ENCODE measurements at regions not wholly inside any gene's neighbourhood (a gene's known extent, or its start where the extent isn't known, plus 50 kb on each side); places are given as distances from the start of the nearest gene placed in this dataset.
"Not testable (repeated sequence)": the region's sequence is repeated elsewhere in the genome, so short reads cannot be mapped to it uniquely, and the experiment has no call there.

DNA sequence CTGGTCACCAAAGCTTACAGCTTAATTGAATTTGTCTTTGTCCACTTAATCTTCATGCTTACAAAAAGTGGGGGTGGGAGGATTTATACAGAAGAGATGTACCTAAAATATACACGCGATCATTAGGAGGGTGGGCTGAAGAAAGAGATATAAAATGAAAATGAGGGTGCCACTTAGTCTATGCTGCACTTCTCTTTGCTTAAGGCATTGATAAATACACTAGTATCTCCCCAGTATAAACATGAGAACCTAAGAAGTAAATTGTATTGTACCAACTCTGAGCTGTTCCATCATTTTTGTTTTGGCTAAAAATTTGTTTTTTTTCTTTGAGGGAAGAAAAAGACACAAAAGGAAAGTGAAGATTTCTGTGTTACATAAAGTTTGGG, 170.8 kb upstream of the ZNF217 start:
- no peak for DNase-seq

- DNase-seq: peak; percentile 47
These were observed 170.2 kb upstream of the ZNF217 start for GRCh38 chr20:53763707-53764414.

DNA sequence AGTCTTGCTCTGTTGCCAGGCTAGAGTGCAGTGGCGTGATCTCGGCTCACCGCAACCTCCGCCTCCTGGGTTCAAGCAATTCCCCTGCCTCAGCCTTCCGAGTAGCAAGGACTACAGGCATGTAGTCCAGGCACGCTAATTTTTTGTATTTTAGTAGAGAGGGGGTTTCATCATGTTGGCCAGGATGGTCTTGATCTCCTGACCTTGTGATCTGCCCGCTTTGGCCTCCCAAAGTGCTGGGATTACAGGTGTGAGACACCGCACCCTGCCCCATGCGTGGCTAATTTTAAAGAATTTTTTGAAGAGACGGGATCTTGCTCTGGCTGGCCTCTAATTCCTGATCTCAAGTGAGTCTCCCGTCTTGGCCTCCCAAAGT, 168.8 kb upstream of the ZNF217 start:
- not testable (repeated sequence) for DNase-seq

DNA sequence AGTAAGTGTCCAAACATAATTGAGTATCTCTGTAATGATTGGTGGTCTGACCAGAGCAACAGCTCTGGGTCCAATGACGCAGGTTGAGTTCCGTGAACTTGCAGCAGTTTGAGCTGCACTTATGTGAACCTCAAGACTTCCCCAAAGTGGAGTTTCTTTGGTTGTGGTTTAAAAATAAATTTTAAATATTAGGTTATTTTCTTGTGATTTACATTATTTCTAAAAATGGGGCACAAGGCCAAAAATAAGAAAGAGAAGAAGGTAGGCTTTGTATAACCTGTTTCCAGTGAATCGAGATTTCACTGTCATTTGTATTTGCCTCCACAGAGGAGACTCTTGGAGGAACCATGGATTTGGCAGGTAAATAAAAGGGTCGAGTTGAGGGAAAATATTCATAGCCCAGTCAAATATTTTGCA, 166.4 kb upstream of the ZNF217 start:
- DNase-seq: no peak

- peak; percentile 77 for DNase-seq
These were observed 163.9 kb upstream of the ZNF217 start for GRCh38 chr20:53757472-53757913.

GRCh38 chr20:53755733-53756531, 162.3 kb upstream of the ZNF217 start:
- DNase-seq: no peak

DNA sequence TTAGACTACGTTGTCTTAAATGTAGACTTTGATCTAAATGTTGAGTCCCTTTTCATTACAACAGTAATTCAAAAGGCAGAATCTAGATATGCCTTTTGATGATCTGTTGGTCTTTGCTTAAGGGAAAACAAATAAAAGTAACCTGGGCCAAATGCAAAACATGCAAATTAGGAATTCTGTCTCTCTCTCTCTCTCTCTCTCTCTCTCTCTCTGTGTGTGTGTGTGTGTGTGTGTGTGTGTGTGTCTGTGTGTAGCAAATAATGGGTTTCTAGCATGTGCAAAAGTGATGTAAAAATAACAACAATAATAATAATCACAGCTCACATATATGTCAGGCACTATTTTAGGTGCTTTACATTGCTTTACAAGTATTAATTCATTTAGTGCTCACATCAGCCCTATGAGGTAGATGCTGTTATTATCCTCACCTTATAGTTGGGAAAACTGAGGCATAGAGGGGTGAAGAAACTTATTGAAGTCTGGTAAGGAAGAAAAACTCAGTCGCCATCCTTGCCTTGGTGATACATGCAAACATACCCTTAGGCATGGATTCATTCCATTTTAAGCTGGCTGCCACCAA, 160.3 kb upstream of the ZNF217 start:
- no peak for DNase-seq

GRCh38 chr20:53752971-53753879, 159.6 kb upstream of the ZNF217 start:
- DNase-seq: no peak

GRCh38 chr20:53752583-53752970, 158.9 kb upstream of the ZNF217 start:
- DNase-seq: no peak

DNA sequence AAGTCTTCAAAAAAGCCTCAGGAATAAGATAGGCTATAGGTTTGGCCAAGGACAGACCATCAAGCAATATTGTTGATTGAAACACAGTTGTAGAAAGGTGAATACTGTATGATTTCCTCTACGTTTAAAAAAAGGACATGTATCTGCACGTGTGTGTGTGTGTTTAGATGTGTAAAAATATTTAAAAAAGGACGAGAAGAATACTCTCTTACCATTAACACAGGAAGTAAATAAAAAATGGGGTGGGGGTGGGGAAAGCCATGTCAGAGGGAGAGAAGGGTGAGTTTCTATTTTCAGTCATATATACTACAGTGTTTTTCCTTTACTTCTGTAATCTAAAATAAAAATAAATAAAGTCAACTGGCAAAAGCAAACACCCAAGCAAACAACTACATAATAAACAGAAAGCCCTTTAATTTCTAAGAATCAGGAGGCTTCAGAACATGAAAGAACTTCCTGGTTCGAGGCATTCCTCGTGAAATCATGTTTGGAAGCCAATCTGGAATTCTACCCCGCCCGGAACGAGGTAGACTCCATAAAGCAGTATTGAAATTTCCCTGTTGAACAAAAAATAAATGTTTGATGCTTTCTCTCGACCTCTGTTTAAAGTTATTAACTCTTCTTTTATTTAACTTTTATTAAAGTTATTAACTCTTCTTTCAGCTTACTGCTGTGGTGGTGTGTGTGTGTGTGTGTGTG, 158.1 kb upstream of the ZNF217 start:
- DNase-seq: no peak

DNA sequence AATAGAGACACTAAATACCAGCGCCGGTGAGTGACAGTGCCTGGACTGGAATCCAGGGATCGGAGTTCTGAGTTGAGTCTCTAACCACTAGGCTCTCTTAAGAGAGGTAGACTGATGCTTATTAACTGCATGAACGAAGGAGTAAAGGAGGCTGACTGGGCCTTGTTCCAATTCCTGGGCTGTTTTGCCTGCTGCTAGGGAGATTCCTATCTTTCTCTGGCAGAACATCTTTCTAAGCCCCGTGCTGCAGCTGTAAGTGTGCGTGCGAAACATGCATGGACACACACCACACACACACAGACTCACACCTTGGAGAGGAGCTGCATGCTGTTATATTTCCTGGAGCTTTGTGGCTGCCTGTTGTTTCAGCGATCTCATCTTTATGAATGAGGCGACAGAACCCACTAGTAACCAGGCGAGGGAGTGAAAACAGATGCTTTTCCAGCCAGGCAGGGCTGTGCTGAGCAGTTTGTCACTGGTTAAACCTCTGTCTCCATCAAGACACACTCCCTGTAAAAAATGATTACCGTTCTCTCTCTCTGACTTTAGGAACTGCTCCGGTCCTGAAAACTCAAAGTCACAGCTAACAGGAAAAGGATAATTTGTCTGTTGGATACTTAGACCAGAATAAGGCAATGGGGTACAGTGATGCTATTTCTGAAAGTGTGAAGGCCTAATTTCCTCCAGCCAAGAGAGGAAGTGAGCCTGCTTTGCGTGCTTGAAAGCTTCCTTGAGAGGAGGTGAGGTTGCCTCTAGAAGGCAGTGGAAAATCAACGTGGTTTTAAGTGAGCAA, 157.4 kb upstream of the ZNF217 start:
- DNase-seq: no peak

DNA sequence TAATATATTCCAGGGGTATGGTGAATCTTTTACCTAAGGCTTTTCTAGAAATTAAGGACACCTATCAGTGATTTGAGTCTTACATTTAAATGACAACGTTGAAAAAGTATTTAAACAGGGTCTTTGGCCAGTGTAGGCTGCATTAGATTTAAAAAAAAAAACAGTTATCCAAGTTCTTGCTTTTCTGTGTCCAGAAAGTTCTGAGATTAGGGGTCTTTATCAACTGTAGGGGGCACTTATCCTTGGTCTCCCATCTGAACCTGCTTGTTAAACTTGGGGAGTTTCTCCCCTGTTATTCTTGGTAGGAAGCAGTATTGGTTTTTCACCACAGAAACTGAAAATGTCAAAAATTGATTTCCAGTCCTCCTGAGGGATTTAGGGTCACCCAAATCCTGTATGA, 155.9 kb upstream of the ZNF217 start:
- DNase-seq: no peak

DNA sequence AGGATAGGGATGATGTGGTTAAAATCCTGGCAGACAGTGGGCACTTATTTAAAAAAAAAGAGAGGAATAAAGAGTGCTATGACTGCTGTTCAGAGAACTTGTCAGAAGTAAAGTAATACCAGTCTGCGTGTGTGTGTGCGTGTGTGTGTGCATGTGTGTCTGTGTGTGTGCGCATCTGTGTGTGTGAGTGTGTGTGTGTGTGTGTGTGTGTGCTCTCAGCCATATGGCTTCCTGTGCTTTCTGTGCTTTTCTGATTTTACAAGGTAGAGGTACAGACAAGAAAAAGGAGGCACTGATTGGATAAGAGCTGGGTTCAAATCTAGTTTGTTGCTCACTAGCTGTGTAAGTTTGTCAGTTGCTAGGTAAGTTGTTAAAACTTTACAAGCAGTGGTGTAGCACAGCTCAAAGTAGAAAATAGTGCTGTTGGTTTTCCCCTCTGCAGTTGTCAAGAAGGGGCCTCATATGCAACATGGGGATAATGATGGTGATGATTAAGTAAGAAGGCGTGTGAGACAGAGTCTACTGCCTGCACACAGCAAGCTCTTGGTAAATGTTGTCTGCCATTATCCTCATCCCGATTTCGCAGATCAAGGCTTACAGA, 155.3 kb upstream of the ZNF217 start:
- DNase-seq: no peak

- no peak for DNase-seq
These were observed 154.5 kb upstream of the ZNF217 start for GRCh38 chr20:53748176-53748575.

DNA sequence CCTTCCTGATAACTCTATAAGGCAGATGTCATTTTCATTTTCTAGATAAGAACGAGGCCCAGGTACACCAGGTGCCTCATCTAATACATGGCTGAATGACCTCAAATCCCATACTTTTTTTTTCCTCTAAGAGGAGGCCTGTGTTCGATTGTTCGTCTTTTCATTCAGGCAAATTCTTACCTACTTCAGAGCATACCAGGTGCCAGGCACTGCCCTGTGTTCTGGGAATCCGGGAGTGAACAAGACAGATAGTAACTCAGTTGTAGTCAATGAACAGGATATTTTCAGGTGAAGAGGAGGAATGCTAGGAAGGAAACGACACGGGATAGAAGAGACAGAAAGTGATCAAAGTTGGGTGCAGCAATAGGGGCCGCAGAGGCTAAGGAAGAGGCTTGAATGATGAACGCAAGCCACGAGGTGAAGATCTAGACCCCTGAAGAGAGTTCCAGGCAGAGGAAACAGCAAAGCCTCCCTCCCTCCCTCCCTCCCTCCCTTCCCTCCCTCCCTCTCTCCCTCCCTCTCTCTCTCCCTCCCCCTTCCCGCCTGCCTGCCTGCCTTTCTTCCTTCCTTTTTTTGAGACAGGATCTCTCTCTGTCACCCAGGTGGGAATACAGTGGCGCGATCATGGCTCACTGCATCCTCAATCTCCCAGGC, 150.1 kb upstream of the ZNF217 start:
- no peak for DNase-seq

GRCh38 chr20:53742685-53743081, 149.0 kb upstream of the ZNF217 start:
- no peak for DNase-seq

- no peak for DNase-seq
These were observed 148.0 kb upstream of the ZNF217 start for GRCh38 chr20:53741726-53742028.

GRCh38 chr20:53739799-53740785, 146.5 kb upstream of the ZNF217 start:
- DNase-seq: no peak
